Left lung (tissue), 4 donors: ENCODE measurements at regions not wholly inside any gene's neighbourhood (a gene's known extent, or its start where the extent isn't known, plus 50 kb on each side); places are given as distances from the start of the nearest gene placed in this dataset.

Experiments used
- ATAC-seq: fragments of 200-7000 bp; cut with Tn5 transposase; one replicate; pipeline ENCODE4 v1.9.1; 2020; ENCODE audit warnings: moderate library complexity
- DNase-seq, 4 donors: peaks; one replicate each; pipeline ENCODE4 v3.0.0-alpha.2; 2013 to 2020
- H3K27ac ChIP-seq, 2 donors: fragments of 200-600 bp; sonication (generic) in 1 of 2; one replicate each; pipeline versions ENCODE4 v1.5.0 to v1.8.0; 2020 to 2021
- H3K27me3 ChIP-seq, 2 donors: fragments of 200-600 bp; sonication (generic) in 1 of 2; one replicate each; pipeline versions ENCODE4 v1.5.0 to v1.8.0; 2020 to 2021
- H3K36me3 ChIP-seq, 2 donors: fragments of 200-600 bp; sonication (generic) in 1 of 2; one replicate each; pipeline versions ENCODE4 v1.5.0 to v1.8.0; 2020 to 2021
- H3K4me1 ChIP-seq, 2 donors: fragments of 200-600 bp; one replicate each; pipeline ENCODE4 v1.8.0; 2021
- H3K4me3 ChIP-seq, 2 donors: fragments of 200-600 bp; sonication (generic) in 1 of 2; one replicate each; pipeline versions ENCODE4 v1.5.0 to v1.8.0; 2020 to 2021; ENCODE audit warnings: mild to moderate bottlenecking in 1 of 2
- H3K9me3 ChIP-seq, 2 donors: fragments of 200-600 bp; sonication (generic) in 1 of 2; one replicate each; pipeline versions ENCODE4 v1.5.0 to v1.8.0; 2020 to 2021
- intact Hi-C, 2 donors: fragments of 100-400 bp; cut with DNase I; formaldehyde crosslinking; loops; one replicate each; pipeline versions ENCODE4 v1.11.2 to v1.14.2; 2022
- TF ChIP-seq, protein P1 (sequence below), 2 donors: fragments of 200-600 bp; sonication (generic) in 1 of 2; IDR thresholded peaks; one replicate each; pipeline versions ENCODE4 v1.5.0 to v1.8.0; 2021; ENCODE audit warnings: antibody characterized with exemption in 2 of 2
- donor health status: DM: no; HTN: yes; CAD: no.
- donor health status: DM: no; HTN: no; CAD: no.

GRCh38 chr18:66826211-66826610 is 222.3 kb upstream of the CDH19 start:
- Histone ChIP-seq H3K27ac (no peak overlapping the region), H3K36me3 (no peaks in the 10 kb centered on the region), H3K27me3 (no peaks in the 10 kb centered on the region), H3K4me1 (no peaks in the 10 kb centered on the region), H3K4me3 (no peak overlapping the region), H3K9me3 (no peaks in the 10 kb centered on the region)
- peak in 1 of 4 donors; percentile 8 for DNase-seq
- TF ChIP-seq, protein P1, sequence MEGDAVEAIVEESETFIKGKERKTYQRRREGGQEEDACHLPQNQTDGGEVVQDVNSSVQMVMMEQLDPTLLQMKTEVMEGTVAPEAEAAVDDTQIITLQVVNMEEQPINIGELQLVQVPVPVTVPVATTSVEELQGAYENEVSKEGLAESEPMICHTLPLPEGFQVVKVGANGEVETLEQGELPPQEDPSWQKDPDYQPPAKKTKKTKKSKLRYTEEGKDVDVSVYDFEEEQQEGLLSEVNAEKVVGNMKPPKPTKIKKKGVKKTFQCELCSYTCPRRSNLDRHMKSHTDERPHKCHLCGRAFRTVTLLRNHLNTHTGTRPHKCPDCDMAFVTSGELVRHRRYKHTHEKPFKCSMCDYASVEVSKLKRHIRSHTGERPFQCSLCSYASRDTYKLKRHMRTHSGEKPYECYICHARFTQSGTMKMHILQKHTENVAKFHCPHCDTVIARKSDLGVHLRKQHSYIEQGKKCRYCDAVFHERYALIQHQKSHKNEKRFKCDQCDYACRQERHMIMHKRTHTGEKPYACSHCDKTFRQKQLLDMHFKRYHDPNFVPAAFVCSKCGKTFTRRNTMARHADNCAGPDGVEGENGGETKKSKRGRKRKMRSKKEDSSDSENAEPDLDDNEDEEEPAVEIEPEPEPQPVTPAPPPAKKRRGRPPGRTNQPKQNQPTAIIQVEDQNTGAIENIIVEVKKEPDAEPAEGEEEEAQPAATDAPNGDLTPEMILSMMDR (IDR thresholded peaks at IDR 0.05), result no peak
- intact Hi-C loops, result no loop called here
- ATAC-seq, result no peak

DNA sequence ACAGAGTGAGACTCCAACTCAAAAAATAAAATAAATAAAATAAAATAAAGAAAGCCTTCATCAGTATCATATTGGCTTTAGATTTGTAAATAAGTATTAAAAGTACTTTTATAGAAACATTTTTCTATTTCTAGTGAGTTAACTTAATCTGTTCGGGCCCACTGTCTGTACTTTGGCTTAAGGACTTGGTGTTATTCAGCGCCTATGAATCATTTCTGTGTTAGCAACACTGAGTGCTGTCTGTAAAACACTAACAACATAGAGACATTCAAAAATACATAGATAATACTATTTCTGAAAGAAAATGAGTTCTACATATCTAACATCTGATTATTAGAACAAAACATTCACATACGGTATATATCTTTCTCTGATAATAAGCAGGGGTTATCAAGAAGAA is 221.5 kb upstream of the CDH19 start:
- Histone ChIP-seq H3K4me3 (no peak overlapping the region), H3K36me3 (no peaks in the 10 kb centered on the region), H3K9me3 (no peaks in the 10 kb centered on the region), H3K4me1 (no peaks in the 10 kb centered on the region), H3K27ac (no peak overlapping the region), H3K27me3 (no peaks in the 10 kb centered on the region)
- TF ChIP-seq, protein P1 (IDR thresholded peaks at IDR 0.05), result no peak
- ATAC-seq (no peak), DNase-seq (peak in 1 of 4 donors; percentile 20)
- intact Hi-C loops, result no loop called here

- Histone ChIP-seq H3K4me1 (no peaks in the 10 kb centered on the region), H3K4me3 (no peak overlapping the region), H3K27me3 (no peaks in the 10 kb centered on the region), H3K36me3 (no peaks in the 10 kb centered on the region), H3K27ac (no peak overlapping the region), H3K9me3 (no peaks in the 10 kb centered on the region)
- no peak for DNase-seq
- TF ChIP-seq, protein P1 (IDR thresholded peaks at IDR 0.05), result no peak
- ATAC-seq, result no peak
- intact Hi-C loops, result no loop called here
Observed at GRCh38 chr18:66819235-66819634, 215.3 kb upstream of the CDH19 start.

DNA sequence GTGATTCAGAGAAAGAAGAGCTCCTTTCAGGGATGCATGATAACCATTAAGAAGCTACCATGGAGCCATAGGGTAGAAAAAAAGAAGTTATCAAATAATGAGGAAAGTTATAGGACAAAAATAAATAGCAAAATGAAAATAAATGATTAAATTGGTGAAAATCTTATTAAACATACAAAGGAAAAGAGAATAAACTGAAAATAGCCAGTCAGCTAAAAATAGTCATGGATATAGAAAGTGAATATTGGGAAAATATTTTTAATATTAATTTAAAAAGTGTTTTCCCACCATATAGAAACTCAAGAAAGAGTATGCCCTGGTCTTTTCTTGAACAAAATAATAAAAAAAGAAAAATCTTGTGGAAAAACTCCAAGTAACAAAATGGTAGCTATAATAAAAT is 209.2 kb upstream of the CDH19 start:
- no peaks in the 10 kb centered on the region for H3K9me3 ChIP-seq
- TF ChIP-seq, protein P1 (IDR thresholded peaks at IDR 0.05), result no peak
- no peaks in the 10 kb centered on the region for H3K4me1 ChIP-seq
- no peaks in the 10 kb centered on the region for H3K36me3 ChIP-seq
- no peak overlapping the region for H3K27ac ChIP-seq
- no peak overlapping the region for H3K4me3 ChIP-seq
- DNase-seq (no peak), ATAC-seq (no peak)
- intact Hi-C loops, result no loop called here
- H3K27me3 ChIP-seq, result no peaks in the 10 kb centered on the region

- no peak for ATAC-seq
- no peak for DNase-seq
- TF ChIP-seq, protein P1 (IDR thresholded peaks at IDR 0.05), result no peak
- Histone ChIP-seq H3K4me1 (no peaks in the 10 kb centered on the region), H3K27ac (no peak overlapping the region), H3K9me3 (no peaks in the 10 kb centered on the region), H3K36me3 (no peaks in the 10 kb centered on the region), H3K4me3 (no peak overlapping the region), H3K27me3 (no peaks in the 10 kb centered on the region)
- intact Hi-C loops, result no loop called here
Observed at GRCh38 chr18:66795051-66795450, 191.2 kb upstream of the CDH19 start.
